Nephron progenitor cell (in vitro differentiated cells): ENCODE measurements at regions not wholly inside any gene's neighbourhood (a gene's known extent, or its start where the extent isn't known, plus 50 kb on each side); places are given as distances from the start of the nearest gene placed in this dataset.

Experiments
- DNase-seq: peaks from one replicate; pipeline ENCODE4 v3.0.0; 2021
- H3K27ac Mint-ChIP-seq: 2 replicates; pipeline ENCODE4 v1.8.0; 2021; ENCODE audit warnings: mild to moderate bottlenecking, moderate library complexity, mixed read lengths
- H3K27me3 Mint-ChIP-seq: 2 replicates; pipeline ENCODE4 v1.8.0; 2021; ENCODE audit warnings: mild to moderate bottlenecking, low read depth, mixed read lengths; ENCODE audit not compliant: poor library complexity
- H3K36me3 Mint-ChIP-seq: 2 replicates; pipeline ENCODE4 v1.8.0; 2021; ENCODE audit warnings: low read depth, mixed read lengths
- H3K4me1 Mint-ChIP-seq: 2 replicates; pipeline ENCODE4 v1.8.0; 2021; ENCODE audit warnings: mixed read lengths
- H3K4me3 Mint-ChIP-seq: 2 replicates; pipeline ENCODE4 v1.8.0; 2021; ENCODE audit warnings: mild to moderate bottlenecking, moderate library complexity, mixed read lengths
- H3K9me3 Mint-ChIP-seq: 2 replicates; pipeline ENCODE4 v1.8.0; 2021; ENCODE audit warnings: mild to moderate bottlenecking, moderate library complexity, mixed read lengths
- CTCF ChIP-seq: fragments of 200-600 bp; sonication (generic); IDR thresholded peaks from 2 replicates; pipeline ENCODE4 v1.5.0; 2021; ENCODE audit warnings: antibody characterized with exemption

- Mint-ChIP-seq H3K27me3 (no peaks in the 10 kb centered on the region), H3K4me1 (peaks cover 31% of the 10 kb centered on the region), H3K27ac (no peak overlapping the region), H3K9me3 (no peaks in the 10 kb centered on the region), H3K36me3 (no peaks in the 10 kb centered on the region), H3K4me3 (no peak overlapping the region)
- DNase-seq = no peak
- TF ChIP-seq CTCF = no peak
Measured at GRCh38 chr9:81841333-81841732, 86.9 kb upstream of the SPATA31D4 start.

DNA sequence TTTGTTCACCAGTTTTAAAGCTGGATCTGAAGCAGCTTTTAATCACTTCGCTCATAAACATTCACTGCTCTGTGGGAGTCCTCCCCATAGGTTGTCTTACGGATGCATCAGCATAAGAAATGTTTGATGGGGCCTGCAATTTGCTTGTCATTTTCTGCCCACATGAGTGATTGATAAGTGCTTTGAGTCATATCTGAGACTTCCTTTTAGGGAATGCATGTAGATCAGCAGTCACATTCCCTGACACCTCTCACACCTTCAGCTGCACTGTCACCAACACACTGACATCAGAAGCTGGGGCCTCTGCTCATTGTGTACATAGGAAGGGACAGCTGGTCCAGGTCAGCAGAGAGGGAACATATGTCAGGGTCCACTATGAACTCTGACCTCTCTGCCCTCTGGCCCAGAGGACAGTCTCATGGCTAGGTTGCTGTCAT, 84.1 kb upstream of the SPATA31D4 start:
- Mint-ChIP-seq H3K9me3 (no peaks in the 10 kb centered on the region), H3K27ac (no peak overlapping the region), H3K27me3 (no peaks in the 10 kb centered on the region), H3K4me1 (peaks cover 31% of the 10 kb centered on the region), H3K36me3 (no peaks in the 10 kb centered on the region), H3K4me3 (no peak overlapping the region)
- no peak for TF ChIP-seq CTCF
- no peak for DNase-seq

DNA sequence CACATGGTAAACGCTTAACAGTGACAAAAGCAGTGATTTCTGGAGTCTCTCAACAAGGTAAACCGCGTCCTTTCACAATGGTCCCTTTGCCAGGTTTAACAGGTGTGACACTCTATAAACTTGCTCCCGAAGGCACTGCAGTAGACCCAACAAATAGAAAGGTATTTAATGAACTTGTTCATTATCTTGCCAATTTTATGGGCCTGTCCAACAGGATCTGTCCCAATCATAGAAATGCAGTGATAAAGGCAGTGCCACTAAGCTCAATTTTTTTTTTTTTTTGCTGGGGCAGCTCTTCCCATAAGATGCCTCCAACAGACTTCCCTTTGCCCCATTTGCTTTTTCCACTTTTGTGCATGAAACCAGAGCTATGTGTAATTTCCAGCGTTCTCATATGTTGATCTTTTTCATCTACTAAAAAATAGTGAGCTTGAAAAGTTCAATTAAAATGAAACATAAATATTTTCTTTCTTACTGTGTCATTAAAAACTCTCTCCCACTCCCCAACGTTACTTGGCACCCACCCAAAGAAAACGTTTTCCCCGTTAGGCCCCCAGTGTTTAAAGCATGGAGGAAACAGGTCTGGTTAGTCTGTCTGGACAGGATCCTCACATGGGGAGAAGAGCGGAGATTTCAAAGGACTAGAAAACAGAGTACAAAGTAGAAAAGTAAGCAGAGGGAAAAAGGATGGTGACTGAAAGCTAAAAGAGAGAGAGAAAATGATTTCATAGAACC, 80.9 kb upstream of the SPATA31D4 start:
- H3K4me1 Mint-ChIP-seq = peaks cover 16% of the 10 kb centered on the region
- H3K27ac Mint-ChIP-seq = no peak overlapping the region
- H3K27me3 Mint-ChIP-seq = no peaks in the 10 kb centered on the region
- no peak for TF ChIP-seq CTCF
- H3K36me3 Mint-ChIP-seq = no peaks in the 10 kb centered on the region
- no peaks in the 10 kb centered on the region for H3K9me3 Mint-ChIP-seq
- no peak for DNase-seq
- H3K4me3 Mint-ChIP-seq = no peak overlapping the region

GRCh38 chr9:81848472-81848871, 79.8 kb upstream of the SPATA31D4 start:
- Mint-ChIP-seq H3K36me3 (no peaks in the 10 kb centered on the region), H3K4me1 (peaks cover 11% of the 10 kb centered on the region), H3K4me3 (no peak overlapping the region), H3K27ac (no peak overlapping the region), H3K27me3 (no peaks in the 10 kb centered on the region), H3K9me3 (no peaks in the 10 kb centered on the region)
- no peak for DNase-seq
- TF ChIP-seq CTCF = no peak

DNA sequence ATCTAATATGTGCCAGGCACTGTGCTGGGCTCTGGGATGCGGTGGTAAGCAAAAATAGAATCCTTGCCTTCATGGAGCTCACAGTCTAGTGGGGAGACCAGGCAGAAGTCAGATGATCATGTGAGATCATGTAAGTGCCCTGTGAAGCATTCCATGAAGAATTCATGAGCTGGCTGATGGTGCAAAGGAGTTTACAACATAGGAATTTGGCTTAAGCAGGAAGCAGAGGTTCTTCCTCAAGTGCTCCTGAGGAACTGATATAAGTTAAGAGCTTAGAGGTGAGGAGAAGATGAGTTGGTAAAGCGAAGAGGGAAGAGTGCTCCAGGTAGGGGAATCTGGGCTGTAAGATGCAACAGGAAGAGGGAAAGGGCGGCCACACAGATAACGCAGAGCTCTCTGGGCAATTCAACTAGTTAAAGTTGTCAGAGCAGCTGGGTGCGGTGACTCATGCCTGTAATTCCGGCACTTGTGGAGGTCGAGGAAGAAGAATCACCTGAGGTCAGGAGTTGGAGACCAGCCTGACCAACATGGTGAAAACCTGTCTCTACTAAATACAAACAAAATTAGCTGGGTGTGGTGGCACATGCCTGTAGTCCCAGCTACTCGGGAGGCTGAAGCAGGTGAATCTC, 78.5 kb upstream of the SPATA31D4 start:
- DNase-seq = no peak
- no peaks in the 10 kb centered on the region for H3K36me3 Mint-ChIP-seq

More for the DNA sequence above, 78.5 kb upstream of the SPATA31D4 start:
- TF ChIP-seq CTCF = no peak
- H3K27me3 Mint-ChIP-seq = no peaks in the 10 kb centered on the region
- H3K4me1 Mint-ChIP-seq = no peaks in the 10 kb centered on the region
- no peaks in the 10 kb centered on the region for H3K9me3 Mint-ChIP-seq
- no peak overlapping the region for H3K27ac Mint-ChIP-seq
- H3K4me3 Mint-ChIP-seq = no peak overlapping the region
